ENCODE measurements at regions not wholly inside any gene's neighbourhood (a gene's known extent, or its start where the extent isn't known, plus 50 kb on each side); places are given as distances from the start of the nearest gene placed in this dataset.

GRCh38 chr11:87405843-87406242, 368.1 kb downstream of the TMEM135 start:
- no peak for DNase-seq

GRCh38 chr11:87405356-87405755, 367.6 kb downstream of the TMEM135 start:
- no peak for DNase-seq

GRCh38 chr11:87401653-87402052, 363.9 kb downstream of the TMEM135 start:
- DNase-seq, result no peak

DNA sequence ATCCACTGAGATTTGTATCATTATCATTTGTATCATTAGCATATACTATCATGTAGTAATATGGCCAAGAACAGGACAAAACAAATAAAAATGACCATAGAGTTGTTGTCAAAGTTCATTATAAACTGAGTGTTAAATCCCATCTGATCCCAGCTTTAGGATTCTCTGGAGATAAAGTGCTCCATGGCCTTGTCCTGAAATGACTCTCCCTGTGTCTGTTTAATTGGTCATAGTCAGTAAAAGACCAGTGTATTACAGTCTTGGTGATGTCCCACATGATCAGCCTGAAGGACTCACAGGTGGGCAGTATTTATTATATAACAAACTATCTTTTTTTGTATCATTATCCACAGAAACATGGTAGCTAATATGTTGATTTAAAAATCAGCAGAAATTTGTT, 361.6 kb downstream of the TMEM135 start:
- no peak for DNase-seq

- peak; percentile 79 for DNase-seq
Measured at GRCh38 chr11:87398931-87399330, 361.2 kb downstream of the TMEM135 start.

DNA sequence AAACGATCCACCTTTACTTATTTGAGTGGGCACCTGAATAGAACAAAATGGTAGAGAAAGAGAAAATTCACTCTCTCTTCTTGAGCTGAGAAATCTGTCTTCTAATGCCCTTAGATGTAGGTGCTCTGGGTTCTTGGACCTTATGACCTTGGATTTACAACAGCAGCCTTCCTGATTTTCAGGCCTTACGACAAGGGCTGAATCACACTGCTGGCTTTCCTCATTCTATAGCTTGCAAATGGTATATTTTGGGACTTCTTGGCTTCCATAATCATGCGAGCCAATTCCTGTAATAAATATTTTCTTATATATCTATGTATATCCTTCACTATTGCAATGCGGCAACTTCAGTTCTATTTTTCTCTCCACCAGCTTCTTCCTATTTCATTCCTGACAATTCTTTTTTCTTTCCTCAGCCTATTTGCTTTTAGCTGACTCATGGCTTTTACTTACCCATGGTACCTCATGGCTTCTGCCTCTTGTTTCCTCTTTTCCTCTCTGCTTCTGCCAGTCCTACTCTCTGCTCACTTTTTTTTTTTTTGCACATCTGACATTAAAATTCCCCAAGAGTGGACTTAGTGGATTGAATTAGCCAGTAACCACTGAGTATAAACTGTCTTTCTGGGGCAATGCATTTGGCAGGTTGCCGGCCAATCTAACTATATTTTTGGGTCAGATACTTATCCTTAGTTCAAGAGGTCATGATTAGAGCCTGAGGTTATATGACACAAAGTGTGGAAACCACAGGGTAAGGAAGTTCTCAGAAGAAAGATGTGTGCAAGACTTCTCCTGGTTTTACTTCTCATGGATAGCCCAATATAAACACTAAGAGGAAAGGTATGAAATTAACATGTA, 359.5 kb downstream of the TMEM135 start:
- no peak for DNase-seq

GRCh38 chr11:87394924-87395323, 357.2 kb downstream of the TMEM135 start:
- DNase-seq, result no peak

DNA sequence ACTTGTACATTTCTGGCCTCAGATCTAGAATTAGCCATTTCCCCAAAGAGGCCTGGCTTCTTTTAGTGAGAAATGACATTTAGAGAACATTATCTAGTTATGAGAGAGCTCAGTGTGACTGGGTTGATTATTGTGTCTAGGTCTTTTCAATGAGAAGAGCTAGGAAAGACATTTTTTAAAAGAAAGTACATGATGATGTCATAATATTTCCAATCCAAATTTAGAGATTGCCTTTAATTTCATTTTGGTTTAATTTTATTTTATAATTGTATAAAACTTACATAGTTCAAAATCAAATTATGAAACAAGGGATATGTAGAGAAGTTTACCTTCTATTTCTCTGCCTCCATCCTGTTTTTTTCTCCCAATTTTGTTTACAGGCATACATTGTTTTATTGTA, 354.9 kb downstream of the TMEM135 start:
- no peak for DNase-seq

DNA sequence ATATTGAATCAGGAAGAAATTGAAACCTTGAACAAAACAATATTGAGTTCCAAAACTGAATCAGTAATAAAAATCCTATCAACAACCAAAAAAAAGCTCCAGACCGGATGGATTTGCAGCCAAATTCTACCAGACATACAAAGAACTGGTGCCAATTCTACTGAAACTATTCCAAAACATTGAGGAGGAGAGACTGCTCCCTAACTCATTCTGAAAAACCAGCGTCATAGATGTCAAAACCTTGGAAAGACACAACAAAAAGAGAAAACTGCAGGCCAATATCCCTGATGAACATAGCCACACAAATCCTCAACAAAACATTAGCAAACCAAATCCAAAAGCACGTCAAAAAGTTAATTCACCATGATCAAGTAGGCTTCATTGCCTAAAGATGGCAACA, 353.8 kb downstream of the TMEM135 start:
- no peak for DNase-seq

DNA sequence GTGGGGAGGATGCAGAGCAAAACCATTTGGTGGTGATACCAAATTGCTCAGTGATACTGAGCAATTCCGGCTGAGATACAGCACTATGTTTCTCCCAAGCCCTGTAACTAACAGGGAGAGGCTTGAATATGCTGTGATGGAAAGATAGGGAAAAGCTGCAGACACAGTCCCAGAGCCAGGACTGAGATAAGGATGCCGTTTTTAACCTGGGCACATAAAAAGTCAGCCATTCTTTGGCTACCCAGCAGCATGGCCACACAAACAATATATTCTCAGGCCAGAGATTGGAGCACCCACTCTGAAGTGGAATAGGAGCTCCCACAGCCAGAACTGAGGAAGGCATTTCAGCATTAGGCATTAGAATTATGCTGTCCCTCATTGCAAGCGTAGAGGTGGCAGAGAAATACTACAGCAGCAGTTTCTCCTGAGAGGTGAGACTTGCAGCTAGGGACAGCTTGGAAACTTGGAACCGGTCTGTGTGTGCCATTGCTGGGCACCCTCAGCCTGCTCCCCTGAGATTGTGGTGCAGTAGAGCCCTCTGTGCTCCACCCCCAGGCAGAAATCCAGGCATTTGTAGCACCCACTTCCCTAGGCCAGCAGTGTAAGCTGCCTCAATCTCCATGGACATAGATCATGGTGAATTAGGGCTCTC, 346.5 kb downstream of the TMEM135 start:
- DNase-seq, result no peak

DNA sequence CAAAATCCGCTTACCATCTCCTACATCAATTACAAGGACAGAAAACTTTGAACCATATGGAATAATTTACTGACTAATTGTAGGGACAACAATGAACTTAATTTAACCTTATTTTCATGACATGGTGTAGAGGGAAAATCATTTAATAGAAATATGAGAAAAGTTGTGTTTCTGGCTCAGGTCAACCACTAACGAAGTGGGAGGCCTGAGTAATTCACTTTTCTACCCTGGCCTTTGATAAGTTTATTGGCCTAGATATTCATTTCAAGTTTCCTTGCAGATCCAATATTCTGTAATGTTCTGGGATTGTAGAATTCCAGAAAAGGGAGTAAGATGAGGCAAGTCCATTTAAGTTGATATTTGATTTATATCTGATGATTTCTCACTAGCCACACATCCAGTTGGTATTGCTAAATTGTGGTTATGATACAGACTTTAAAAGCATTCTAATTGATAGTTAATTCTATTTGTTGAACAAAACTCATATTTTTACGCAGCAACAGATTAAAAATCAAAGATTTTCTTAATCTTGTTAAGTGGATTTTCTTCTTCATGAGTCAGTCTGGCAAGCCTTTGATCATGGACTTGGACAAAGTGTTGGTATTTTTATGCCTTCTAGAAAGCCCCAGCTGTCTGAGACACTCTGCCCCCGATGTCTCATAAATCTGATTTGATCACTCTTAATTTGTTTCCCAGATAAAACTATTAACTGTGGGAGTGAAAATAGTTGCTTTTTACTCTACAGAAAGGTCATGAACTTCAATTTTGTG, 336.5 kb downstream of the TMEM135 start:
- no peak for DNase-seq
